Mesenchymal stem cell (in vitro differentiated cells and primary cell): ENCODE measurements at regions not wholly inside any gene's neighbourhood (a gene's known extent, or its start where the extent isn't known, plus 50 kb on each side); places are given as distances from the start of the nearest gene placed in this dataset.

Experiments
- DNase-seq: peaks from one replicate; pipeline ENCODE4 v3.0.0-alpha.2; 2013
- H2AFZ ChIP-seq: one replicate; pipeline ENCODE4 v1.6.1; 2013; ENCODE audit warnings: low read depth, mild to moderate bottlenecking, control low read depth, inconsistent platforms, low read length, moderate library complexity
- H2AK5ac ChIP-seq: 2 replicates; pipeline ENCODE4 v1.6.1; 2013; ENCODE audit warnings: low read length, moderate library complexity, mild to moderate bottlenecking, inconsistent platforms; ENCODE audit not compliant: severe bottlenecking
- H2BK120ac ChIP-seq: one replicate; pipeline ENCODE4 v1.6.1; 2013; ENCODE audit warnings: low read depth, mild to moderate bottlenecking, inconsistent platforms, low read length, moderate library complexity
- H2BK12ac ChIP-seq, 2 experiments: one replicate each; pipeline ENCODE4 v1.6.1; 2013; ENCODE audit warnings: inconsistent platforms in 2 of 2, low read length in 2 of 2, mild to moderate bottlenecking in 2 of 2, moderate library complexity in 2 of 2, control low read depth in 1 of 2
- H2BK15ac ChIP-seq: one replicate; pipeline ENCODE4 v1.6.1; 2013; ENCODE audit warnings: mild to moderate bottlenecking, low read depth, inconsistent platforms; ENCODE audit not compliant: poor library complexity, severe bottlenecking
- H2BK5ac ChIP-seq: 2 replicates; pipeline ENCODE4 v1.6.1; 2013; ENCODE audit warnings: low read depth, mild to moderate bottlenecking, low read length, control low read depth, inconsistent platforms; ENCODE audit not compliant: poor library complexity, severe bottlenecking
- H3K14ac ChIP-seq, 2 experiments: one replicate each; pipeline ENCODE4 v1.6.1; 2013; ENCODE audit warnings: inconsistent platforms in 2 of 2, low read length in 2 of 2, control low read depth in 1 of 2, mild to moderate bottlenecking in 1 of 2, moderate library complexity in 1 of 2
- H3K18ac ChIP-seq, 2 experiments: one replicate each; pipeline ENCODE4 v1.6.1; 2013; ENCODE audit warnings: inconsistent platforms in 2 of 2, low read length in 2 of 2, control low read depth in 1 of 2, low read depth in 1 of 2, mild to moderate bottlenecking in 1 of 2
- H3K23ac ChIP-seq, 2 experiments: one replicate each; pipeline ENCODE4 v1.6.1; 2013; ENCODE audit warnings: inconsistent platforms in 2 of 2, low read length in 2 of 2, mild to moderate bottlenecking in 2 of 2, moderate library complexity in 2 of 2, control low read depth in 1 of 2
- H3K27ac ChIP-seq: 2 replicates; pipeline ENCODE4 v1.5.1; 2013; ENCODE audit warnings: mild to moderate bottlenecking, moderate library complexity, low read length, control low read depth, inconsistent platforms; ENCODE audit not compliant: poor library complexity, severe bottlenecking
- H3K27me3 ChIP-seq, 2 experiments: 2 replicates each; pipeline versions ENCODE4 v1.6.1 to v1.7.0; 2013; ENCODE audit warnings: low read length in 2 of 2, mild to moderate bottlenecking in 2 of 2, moderate library complexity in 2 of 2, control low read depth in 1 of 2, inconsistent platforms in 1 of 2; ENCODE audit not compliant: control insufficient read depth in 1 of 2, insufficient read depth in 1 of 2
- H3K36me3 ChIP-seq, 2 experiments: 2 replicates each; pipeline versions ENCODE4 v1.6.1 to v1.7.0; 2013; ENCODE audit warnings: low read length in 2 of 2, control low read depth in 1 of 2, inconsistent platforms in 1 of 2, low read depth in 1 of 2, mild to moderate bottlenecking in 1 of 2; ENCODE audit not compliant: insufficient read depth in 2 of 2, control insufficient read depth in 1 of 2
- H3K4ac ChIP-seq, 2 experiments: one replicate each; pipeline ENCODE4 v1.6.1; 2013; ENCODE audit warnings: inconsistent platforms in 2 of 2, low read length in 2 of 2, mild to moderate bottlenecking in 2 of 2, moderate library complexity in 2 of 2, control low read depth in 1 of 2, low read depth in 1 of 2
- H3K4me1 ChIP-seq: 2 replicates; pipeline ENCODE4 v1.6.1; 2013; ENCODE audit warnings: low read depth, low read length, control low read depth; ENCODE audit not compliant: control insufficient read depth, insufficient read depth
- H3K4me2 ChIP-seq: 2 replicates; pipeline ENCODE4 v1.6.1; 2013; ENCODE audit warnings: low read length, mild to moderate bottlenecking, inconsistent platforms; ENCODE audit not compliant: poor library complexity, severe bottlenecking
- H3K4me3 ChIP-seq, 2 experiments: 2 replicates each; pipeline versions ENCODE4 v1.5.1 to v1.7.0; 2013; ENCODE audit warnings: low read length in 2 of 2, mild to moderate bottlenecking in 2 of 2, control low read depth in 1 of 2, low read depth in 1 of 2; ENCODE audit not compliant: insufficient read depth in 1 of 2
- H3K79me1 ChIP-seq: replicated peaks from 2 replicates; pipeline ENCODE4 v1.6.1; 2013; ENCODE audit warnings: mild to moderate bottlenecking, control low read depth, low read length, inconsistent platforms; ENCODE audit not compliant: poor library complexity, severe bottlenecking
- H3K9ac ChIP-seq: 2 replicates; pipeline ENCODE4 v1.7.0; 2013; ENCODE audit warnings: mild to moderate bottlenecking, low read length, moderate library complexity
- H3K9me3 ChIP-seq: 2 replicates; pipeline ENCODE4 v1.7.0; 2013; ENCODE audit warnings: mild to moderate bottlenecking, low read length; ENCODE audit not compliant: control insufficient read depth
- H4K8ac ChIP-seq: one replicate; pipeline ENCODE4 v1.6.1; 2013; ENCODE audit warnings: inconsistent platforms, mild to moderate bottlenecking, low read length, moderate library complexity
- H4K91ac ChIP-seq: one replicate; pipeline ENCODE4 v1.6.1; 2013; ENCODE audit warnings: mild to moderate bottlenecking, low read length, inconsistent platforms
- WGBS: methylation state at CpG from one replicate; pipeline ENCODE4 v1.1.7; 2013; ENCODE audit warnings: mixed read lengths; 5-methylcytosine and 5-hydroxymethylcytosine counted together

- Histone ChIP-seq H3K4me1 (no peaks in the 10 kb centered on the region), H2BK12ac (no peak overlapping the region), H4K8ac (no peak overlapping the region), H2AFZ (no peak overlapping the region), H3K9ac (no peak overlapping the region), H2BK5ac (no peak overlapping the region), H3K23ac (no peak overlapping the region), H3K4me2 (no peak overlapping the region), H2AK5ac (no peak overlapping the region), H3K79me1 (no peaks in the 10 kb centered on the region), H3K18ac (no peak overlapping the region), H3K4me3 (no peak overlapping the region), H2BK120ac (no peak overlapping the region), H4K91ac (no peak overlapping the region), H3K27ac (no peak overlapping the region), H3K14ac (no peak overlapping the region), H2BK15ac (no peak overlapping the region), H3K36me3 (no peaks in the 10 kb centered on the region), H3K9me3 (no peaks in the 10 kb centered on the region), H3K27me3 (no peaks in the 10 kb centered on the region), H3K4ac (no peak overlapping the region)
- WGBS, result 100% methylated on average over 2 of the region's 3 CpGs
- DNase-seq, result no peak
These were observed 723.2 kb upstream of the CXADR start for GRCh38 chr21:16789636-16790035.

DNA sequence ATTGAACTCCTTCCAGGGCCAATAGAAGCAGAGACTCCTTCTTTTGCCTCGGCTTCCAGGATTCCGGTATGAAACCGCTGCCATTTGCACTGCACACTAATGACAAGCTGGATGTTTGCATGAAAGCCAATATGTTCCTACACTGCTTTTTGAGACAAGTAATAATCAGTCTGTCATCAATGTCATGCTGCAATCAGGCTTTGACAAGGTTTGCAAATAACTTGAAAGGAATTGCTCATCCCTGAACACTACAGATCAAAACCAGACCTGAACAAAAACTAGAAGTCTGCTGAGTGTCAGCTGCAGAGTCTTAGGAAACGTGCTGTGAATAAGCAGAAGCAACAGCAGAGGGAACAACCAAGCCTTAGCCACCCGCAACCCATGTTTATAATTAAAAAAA lies 720.7 kb upstream of the CXADR start:
- no peak overlapping the region for H3K4me3 ChIP-seq
- H2AFZ ChIP-seq, result no peak overlapping the region
- no peak overlapping the region for H2BK120ac ChIP-seq
- no peak overlapping the region for H4K91ac ChIP-seq
- H3K79me1 ChIP-seq, result no peaks in the 10 kb centered on the region
- no peak overlapping the region for H3K4ac ChIP-seq
- H3K23ac ChIP-seq, result no peak overlapping the region
- no peak overlapping the region for H3K27ac ChIP-seq
- H3K27me3 ChIP-seq, result no peaks in the 10 kb centered on the region
- H3K9me3 ChIP-seq, result no peaks in the 10 kb centered on the region
- H3K36me3 ChIP-seq, result no peaks in the 10 kb centered on the region
- H3K4me1 ChIP-seq, result no peaks in the 10 kb centered on the region
- H3K4me2 ChIP-seq, result no peak overlapping the region
- no peak overlapping the region for H3K14ac ChIP-seq
- H2BK15ac ChIP-seq, result no peak overlapping the region
- no peak overlapping the region for H2BK12ac ChIP-seq
- no peak overlapping the region for H2BK5ac ChIP-seq
- H3K18ac ChIP-seq, result no peak overlapping the region
- no peak overlapping the region for H3K9ac ChIP-seq
- 98% methylated on average over 3 of the region's 5 CpGs for WGBS
- H2AK5ac ChIP-seq, result no peak overlapping the region
- H4K8ac ChIP-seq, result no peak overlapping the region
- DNase-seq, result no peak

DNA sequence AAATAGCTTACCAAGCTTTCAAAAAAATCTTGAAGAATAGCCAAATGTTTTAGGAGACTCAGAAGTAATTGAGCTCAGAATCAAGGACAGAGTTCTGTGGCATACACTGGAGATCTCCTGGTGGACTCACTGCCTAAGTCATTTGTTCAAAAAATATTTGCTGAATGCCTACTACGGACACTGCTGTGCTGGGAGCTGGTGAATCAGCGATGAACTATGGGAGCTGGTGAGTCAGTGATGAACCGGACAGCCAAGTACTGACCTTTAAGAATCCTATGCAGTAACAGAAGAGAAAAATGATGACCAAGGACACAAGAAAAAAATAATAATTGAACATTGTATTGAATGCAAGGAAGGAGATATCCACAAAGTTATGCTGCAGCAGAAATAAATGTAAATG lies 717.9 kb upstream of the CXADR start:
- Histone ChIP-seq H2BK12ac (no peak overlapping the region), H3K4ac (no peak overlapping the region), H3K36me3 (no peaks in the 10 kb centered on the region), H4K8ac (no peak overlapping the region), H2BK120ac (no peak overlapping the region), H3K18ac (no peak overlapping the region), H4K91ac (no peak overlapping the region), H3K9ac (peak overlapping the region; percentile 42), H3K23ac (no peak overlapping the region), H2AFZ (no peak overlapping the region), H2AK5ac (no peak overlapping the region), H3K4me2 (no peak overlapping the region), H2BK5ac (no peak overlapping the region), H3K14ac (no peak overlapping the region), H3K4me3 (no peak overlapping the region), H3K79me1 (no peaks in the 10 kb centered on the region), H3K4me1 (no peaks in the 10 kb centered on the region), H3K27ac (peak overlapping the region; percentile 24), H2BK15ac (no peak overlapping the region), H3K9me3 (no peaks in the 10 kb centered on the region), H3K27me3 (no peaks in the 10 kb centered on the region)
- WGBS, result 2% methylated on average over 3 of the region's 3 CpGs
- DNase-seq, result peak; percentile 81

GRCh38 chr21:16796776-16797175 lies 716.1 kb upstream of the CXADR start:
- Histone ChIP-seq H3K79me1 (no peaks in the 10 kb centered on the region), H4K8ac (no peak overlapping the region), H2BK120ac (no peak overlapping the region), H3K36me3 (no peaks in the 10 kb centered on the region), H2BK15ac (no peak overlapping the region), H2AFZ (no peak overlapping the region), H3K4me3 (no peak overlapping the region), H3K9me3 (no peaks in the 10 kb centered on the region), H3K23ac (no peak overlapping the region), H3K9ac (no peak overlapping the region), H2BK12ac (no peak overlapping the region), H3K27me3 (no peaks in the 10 kb centered on the region), H3K4me2 (no peak overlapping the region), H3K14ac (no peak overlapping the region), H3K4me1 (no peaks in the 10 kb centered on the region), H4K91ac (no peak overlapping the region), H2BK5ac (no peak overlapping the region), H3K18ac (no peak overlapping the region), H2AK5ac (no peak overlapping the region), H3K4ac (no peak overlapping the region), H3K27ac (no peak overlapping the region)
- DNase-seq, result no peak
